ENCODE measurements at regions not wholly inside any gene's neighbourhood (a gene's known extent, or its start where the extent isn't known, plus 50 kb on each side); places are given as distances from the start of the nearest gene placed in this dataset.

- no peak for TF ChIP-seq CTCF (IDR thresholded peaks at IDR 0.05; ENCODE audit: low read depth, low read length, missing control alignments)
- no peak for DNase-seq (ENCODE audit: low read depth)
- H3K4me3 ChIP-seq (ENCODE audit: low read depth, low read length), result no peak overlapping the region
Measured at GRCh38 chr2:145095641-145096435, 575.9 kb upstream of the ZEB2 start.

GRCh38 chr2:145094370-145094769 lies 574.5 kb upstream of the ZEB2 start:
- no peak for TF ChIP-seq CTCF (IDR thresholded peaks at IDR 0.05; ENCODE audit: low read depth, low read length, missing control alignments)
- DNase-seq (ENCODE audit: low read depth), result no peak

GRCh38 chr2:145091967-145092366 lies 572.0 kb upstream of the ZEB2 start:
- no peak for TF ChIP-seq CTCF (IDR thresholded peaks at IDR 0.05; ENCODE audit: low read depth, low read length, missing control alignments)
- no peak overlapping the region for H3K4me3 ChIP-seq (ENCODE audit: low read depth, low read length)
- DNase-seq (ENCODE audit: low read depth), result no peak

More at GRCh38 chr2:145094370-145094769, 574.5 kb upstream of the ZEB2 start:
- H3K4me3 ChIP-seq (ENCODE audit: low read depth, low read length), result no peak overlapping the region

- TF ChIP-seq CTCF (IDR thresholded peaks at IDR 0.05; ENCODE audit: low read depth, low read length, missing control alignments), result no peak
- DNase-seq (ENCODE audit: low read depth), result no peak
- H3K4me3 ChIP-seq (ENCODE audit: low read depth, low read length), result no peak overlapping the region
Measured at GRCh38 chr2:145090841-145091761, 571.2 kb upstream of the ZEB2 start.

GRCh38 chr2:145088756-145089155 lies 568.8 kb upstream of the ZEB2 start:
- no peak overlapping the region for H3K4me3 ChIP-seq (ENCODE audit: low read depth, low read length)
- no peak for TF ChIP-seq CTCF (IDR thresholded peaks at IDR 0.05; ENCODE audit: low read depth, low read length, missing control alignments)
- DNase-seq (ENCODE audit: low read depth), result no peak

- no peak for DNase-seq (ENCODE audit: low read depth)
- H3K4me3 ChIP-seq (ENCODE audit: low read depth, low read length), result no peak overlapping the region
- no peak for TF ChIP-seq CTCF (IDR thresholded peaks at IDR 0.05; ENCODE audit: low read depth, low read length, missing control alignments)
Measured at GRCh38 chr2:145086910-145087309, 567.0 kb upstream of the ZEB2 start.

Data from GM12864 (cell line).